ENCODE measurements at regions not wholly inside any gene's neighbourhood (a gene's known extent, or its start where the extent isn't known, plus 50 kb on each side); places are given as distances from the start of the nearest gene placed in this dataset.

DNA sequence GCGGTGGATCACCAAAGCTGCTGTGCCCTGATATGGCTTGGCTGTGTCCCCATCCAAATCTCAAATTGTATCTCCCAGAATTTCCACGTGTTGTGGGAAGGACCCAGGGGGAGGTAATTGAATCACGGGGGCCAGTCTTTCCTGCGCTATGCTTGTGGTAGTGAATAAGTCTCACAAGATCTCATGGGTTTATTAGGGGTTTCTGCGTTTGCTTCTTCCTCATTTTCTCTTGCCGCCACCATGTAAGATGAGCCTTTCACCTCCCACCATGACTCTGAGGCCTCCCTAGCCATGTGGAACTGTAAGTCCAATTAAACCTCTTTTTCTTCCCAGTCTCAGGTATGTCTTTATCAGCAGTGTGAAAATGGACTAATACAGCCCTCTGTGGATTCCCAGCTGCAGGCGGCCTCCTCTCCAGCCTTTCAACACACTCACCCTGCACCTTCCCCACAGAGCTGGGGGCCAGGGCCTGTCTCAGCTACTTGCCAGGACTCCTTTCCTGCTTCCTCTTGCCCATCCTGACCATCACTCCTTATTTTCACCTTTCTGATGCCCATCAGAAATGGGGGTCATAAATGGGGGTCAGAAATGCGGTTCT, 57.2 kb upstream of the TOMM7 start:
- H3K9me3 Mint-ChIP-seq (ENCODE audit: insufficient read depth) = no peaks in the 10 kb centered on the region
- 42% methylated on average over 2 of the region's 8 CpGs for WGBS (ENCODE audit: insufficient coverage)
- intact Hi-C loops (cut with micrococcal nuclease) = no loop called here

DNA sequence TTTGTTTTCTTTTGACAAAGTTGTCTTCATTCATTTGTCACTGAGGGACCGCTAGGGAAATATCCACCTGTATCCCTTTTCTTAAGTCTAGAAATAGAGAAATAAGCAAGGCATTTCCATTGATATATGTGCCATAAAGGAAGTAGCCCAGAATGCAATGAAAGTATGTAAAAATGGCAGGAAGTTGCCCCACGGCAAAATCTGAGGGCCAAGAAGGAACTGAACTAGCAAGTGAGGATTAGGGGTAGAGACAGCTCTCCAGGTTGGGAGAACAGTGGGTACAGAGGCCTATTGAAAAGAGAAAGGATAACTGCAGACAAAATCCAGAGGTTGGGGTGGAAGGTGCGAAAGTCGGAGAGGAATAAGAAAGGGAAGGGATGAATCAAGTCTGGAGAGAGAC, 56.6 kb upstream of the TOMM7 start:
- H3K4me2 ChIP-seq (replicated peaks; ENCODE audit: low read depth, low read length, poor library complexity, severe bottlenecking) = no peak overlapping the region
- H3K27me3 ChIP-seq (replicated peaks in 1 of 4; ENCODE audit: control extremely low read depth in 1 of 4, control insufficient read depth in 3 of 4, insufficient read depth in 4 of 4, low read length in 3 of 4) = no peaks in the 10 kb centered on the region
- no peaks in the 10 kb centered on the region for H4K20me1 ChIP-seq (ENCODE audit: control insufficient read depth, insufficient read depth, low read length, poor library complexity, severe bottlenecking)
- DNase-seq (no peak), ATAC-seq (ENCODE audit: low read depth) (no peak)
- no peaks in the 10 kb centered on the region for H3K36me3 ChIP-seq (replicated peaks in 1 of 2; ENCODE audit: control extremely low read depth in 1 of 2, control insufficient read depth in 1 of 2, extremely low read depth in 1 of 2, insufficient read depth in 2 of 2, low read length in 1 of 2)
- TF ChIP-seq, protein P1, sequence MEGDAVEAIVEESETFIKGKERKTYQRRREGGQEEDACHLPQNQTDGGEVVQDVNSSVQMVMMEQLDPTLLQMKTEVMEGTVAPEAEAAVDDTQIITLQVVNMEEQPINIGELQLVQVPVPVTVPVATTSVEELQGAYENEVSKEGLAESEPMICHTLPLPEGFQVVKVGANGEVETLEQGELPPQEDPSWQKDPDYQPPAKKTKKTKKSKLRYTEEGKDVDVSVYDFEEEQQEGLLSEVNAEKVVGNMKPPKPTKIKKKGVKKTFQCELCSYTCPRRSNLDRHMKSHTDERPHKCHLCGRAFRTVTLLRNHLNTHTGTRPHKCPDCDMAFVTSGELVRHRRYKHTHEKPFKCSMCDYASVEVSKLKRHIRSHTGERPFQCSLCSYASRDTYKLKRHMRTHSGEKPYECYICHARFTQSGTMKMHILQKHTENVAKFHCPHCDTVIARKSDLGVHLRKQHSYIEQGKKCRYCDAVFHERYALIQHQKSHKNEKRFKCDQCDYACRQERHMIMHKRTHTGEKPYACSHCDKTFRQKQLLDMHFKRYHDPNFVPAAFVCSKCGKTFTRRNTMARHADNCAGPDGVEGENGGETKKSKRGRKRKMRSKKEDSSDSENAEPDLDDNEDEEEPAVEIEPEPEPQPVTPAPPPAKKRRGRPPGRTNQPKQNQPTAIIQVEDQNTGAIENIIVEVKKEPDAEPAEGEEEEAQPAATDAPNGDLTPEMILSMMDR (IDR thresholded peaks at IDR 0.05) = no peak
- TF ChIP-seq EZH2 (IDR thresholded peaks at IDR 0.05; ENCODE audit: borderline replicate concordance, insufficient read depth, low read depth, low read length, poor library complexity, severe bottlenecking) = no peak
- ChIA-PET CTCF (no interaction called here), POLR2A (no interaction called here)
- intact Hi-C loops (cut with micrococcal nuclease) = no loop called here
- H3K27ac Mint-ChIP-seq = no peak overlapping the region
- H3K4me3 ChIP-seq (ENCODE audit: control extremely low read depth in 1 of 5, extremely low read depth in 1 of 5, insufficient read depth in 1 of 5, low read depth in 2 of 5, low read length in 4 of 5) = no peak overlapping the region
- WGBS (ENCODE audit: insufficient coverage) = 31% methylated on average over 1 of the region's 4 CpGs
- H3K27ac ChIP-seq (ENCODE audit: low read length in 2 of 2) = no peak overlapping the region
- peaks cover 3% of the 10 kb centered on the region for H3K4me1 Mint-ChIP-seq
- no peaks in the 10 kb centered on the region for H3K27me3 Mint-ChIP-seq
- H3K79me2 ChIP-seq (ENCODE audit: control insufficient read depth, insufficient read depth, low read length) = no peaks in the 10 kb centered on the region
- H3K4me1 ChIP-seq (ENCODE audit: control insufficient read depth in 2 of 2, insufficient read depth in 2 of 2, low read length in 2 of 2) = no peaks in the 10 kb centered on the region
- no peak overlapping the region for H3K4me3 Mint-ChIP-seq
- H3K9me3 Mint-ChIP-seq (ENCODE audit: insufficient read depth) = no peaks in the 10 kb centered on the region
- H2AFZ ChIP-seq (ENCODE audit: insufficient read depth, low read depth, low read length, poor library complexity, severe bottlenecking) = no peak overlapping the region
- H3K9ac ChIP-seq (ENCODE audit: low read length) = no peak overlapping the region
- H3K9me3 ChIP-seq (ENCODE audit: control extremely low read depth in 1 of 3, control insufficient read depth in 2 of 3, insufficient read depth in 1 of 3, low read length in 2 of 3) = no peaks in the 10 kb centered on the region

More for the DNA sequence above, 57.2 kb upstream of the TOMM7 start:
- H3K36me3 ChIP-seq (replicated peaks in 1 of 2; ENCODE audit: control extremely low read depth in 1 of 2, control insufficient read depth in 1 of 2, extremely low read depth in 1 of 2, insufficient read depth in 2 of 2, low read length in 1 of 2) = no peaks in the 10 kb centered on the region
- TF ChIP-seq, protein P1 (IDR thresholded peaks at IDR 0.05) = no peak
- TF ChIP-seq EZH2 (IDR thresholded peaks at IDR 0.05; ENCODE audit: borderline replicate concordance, insufficient read depth, low read depth, low read length, poor library complexity, severe bottlenecking) = no peak
- ChIA-PET POLR2A (no interaction called here), CTCF (no interaction called here)
- no peak for ATAC-seq (ENCODE audit: low read depth)
- peaks cover 3% of the 10 kb centered on the region for H3K4me1 Mint-ChIP-seq
- H3K4me3 Mint-ChIP-seq = no peak overlapping the region
- no peak overlapping the region for H3K27ac Mint-ChIP-seq
- H3K4me2 ChIP-seq (replicated peaks; ENCODE audit: low read depth, low read length, poor library complexity, severe bottlenecking) = no peak overlapping the region
- H3K27ac ChIP-seq (ENCODE audit: low read length in 2 of 2) = no peak overlapping the region
- no peaks in the 10 kb centered on the region for H4K20me1 ChIP-seq (ENCODE audit: control insufficient read depth, insufficient read depth, low read length, poor library complexity, severe bottlenecking)
- no peak for DNase-seq
- H3K4me3 ChIP-seq (ENCODE audit: control extremely low read depth in 1 of 5, extremely low read depth in 1 of 5, insufficient read depth in 1 of 5, low read depth in 2 of 5, low read length in 4 of 5) = no peak overlapping the region
- no peaks in the 10 kb centered on the region for H3K27me3 ChIP-seq (replicated peaks in 1 of 4; ENCODE audit: control extremely low read depth in 1 of 4, control insufficient read depth in 3 of 4, insufficient read depth in 4 of 4, low read length in 3 of 4)
- no peak overlapping the region for H2AFZ ChIP-seq (ENCODE audit: insufficient read depth, low read depth, low read length, poor library complexity, severe bottlenecking)
- H3K9ac ChIP-seq (ENCODE audit: low read length) = no peak overlapping the region
- no peaks in the 10 kb centered on the region for H3K79me2 ChIP-seq (ENCODE audit: control insufficient read depth, insufficient read depth, low read length)
- H3K9me3 ChIP-seq (ENCODE audit: control extremely low read depth in 1 of 3, control insufficient read depth in 2 of 3, insufficient read depth in 1 of 3, low read length in 2 of 3) = no peaks in the 10 kb centered on the region
- no peaks in the 10 kb centered on the region for H3K4me1 ChIP-seq (ENCODE audit: control insufficient read depth in 2 of 2, insufficient read depth in 2 of 2, low read length in 2 of 2)
- H3K27me3 Mint-ChIP-seq = no peaks in the 10 kb centered on the region

All from B cell (primary cell).